22Rv1 (cell line): ENCODE measurements at regions not wholly inside any gene's neighbourhood (a gene's known extent, or its start where the extent isn't known, plus 50 kb on each side); places are given as distances from the start of the nearest gene placed in this dataset.

Experiments used
- H3K27ac ChIP-seq: fragments of 450-650 bp; 2 replicates; pipeline ENCODE4 v1.5.1; 2017
- CTCF ChIP-seq: fragments of 450-650 bp; IDR thresholded peaks from 2 replicates; pipeline ENCODE4 v1.5.1; 2017; ENCODE audit warnings: mild to moderate bottlenecking
- ZFX ChIP-seq: fragments of 450-650 bp; IDR thresholded peaks from 2 replicates; pipeline ENCODE4 v1.6.1; 2017; ENCODE audit warnings: antibody characterized with exemption, borderline replicate concordance

- TF ChIP-seq CTCF, result no peak
- TF ChIP-seq ZFX, result no peak
- no peak overlapping the region for H3K27ac ChIP-seq
Observed at GRCh38 chr3:36250191-36250590, 130.1 kb upstream of the STAC start.

GRCh38 chr3:36257158-36257852 lies 123.0 kb upstream of the STAC start:
- H3K27ac ChIP-seq, result no peak overlapping the region
- TF ChIP-seq ZFX (no peak), CTCF (no peak)

GRCh38 chr3:36258421-36258820 lies 121.9 kb upstream of the STAC start:
- TF ChIP-seq ZFX, result no peak
- TF ChIP-seq CTCF, result no peak
- no peak overlapping the region for H3K27ac ChIP-seq

GRCh38 chr3:36259580-36259979 lies 120.7 kb upstream of the STAC start:
- no peak overlapping the region for H3K27ac ChIP-seq
- TF ChIP-seq ZFX, result no peak
- TF ChIP-seq CTCF, result no peak

- no peak overlapping the region for H3K27ac ChIP-seq
- TF ChIP-seq CTCF, result no peak
Observed at GRCh38 chr3:36269274-36269673, 111.0 kb upstream of the STAC start.

GRCh38 chr3:36282766-36283165 lies 97.5 kb upstream of the STAC start:
- TF ChIP-seq ZFX (no peak), CTCF (no peak)
- no peak overlapping the region for H3K27ac ChIP-seq

- H3K27ac ChIP-seq, result no peak overlapping the region
- TF ChIP-seq CTCF, result no peak
Observed at GRCh38 chr3:36295296-36295695, 85.0 kb upstream of the STAC start.
